Stimulated activated CD8-positive, alpha-beta memory T cell treated with anti-CD3 and anti-CD28 coated beads, Interleukin-4, amount 100 ng/mL, for 24 hours (primary cell): ENCODE measurements at regions not wholly inside any gene's neighbourhood (a gene's known extent, or its start where the extent isn't known, plus 50 kb on each side); places are given as distances from the start of the nearest gene placed in this dataset.

ENCODE experiments used
- DNase-seq: peaks from one replicate; pipeline ENCODE4 v3.0.0-alpha.2; 2020; ENCODE audit warnings: low read depth

DNA sequence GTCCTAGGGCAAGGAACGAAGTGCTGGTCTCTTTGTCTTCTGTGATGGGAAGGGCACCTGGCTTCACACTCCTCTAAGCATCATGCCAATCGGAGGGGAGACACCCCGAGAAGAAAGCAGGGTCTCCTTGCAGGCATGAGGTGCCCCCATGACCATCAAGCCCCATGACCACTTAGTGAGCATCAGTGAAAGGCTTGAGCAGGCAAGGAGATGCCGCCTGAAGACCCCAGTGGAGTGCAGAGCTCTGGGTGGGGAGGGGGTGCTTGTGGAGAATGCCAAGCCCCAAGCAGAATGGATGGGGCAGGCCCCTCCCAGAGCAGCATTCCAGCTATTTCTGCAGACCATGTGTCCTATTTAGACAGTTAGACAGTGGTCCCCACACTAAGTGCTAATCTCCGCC, 232.7 kb upstream of the TNRC6C start:
- no peak for DNase-seq

GRCh38 chr17:77726549-77727006, 231.9 kb upstream of the TNRC6C start:
- no peak for DNase-seq

GRCh38 chr17:77727037-77727615, 231.4 kb upstream of the TNRC6C start:
- no peak for DNase-seq

GRCh38 chr17:77728474-77728795, 230.1 kb upstream of the TNRC6C start:
- no peak for DNase-seq

GRCh38 chr17:77728871-77729270, 229.6 kb upstream of the TNRC6C start:
- DNase-seq = no peak

- DNase-seq = no peak
Measured at GRCh38 chr17:77729587-77729986, 228.9 kb upstream of the TNRC6C start.

- DNase-seq = no peak
Measured at GRCh38 chr17:77730376-77730775, 228.1 kb upstream of the TNRC6C start.

DNA sequence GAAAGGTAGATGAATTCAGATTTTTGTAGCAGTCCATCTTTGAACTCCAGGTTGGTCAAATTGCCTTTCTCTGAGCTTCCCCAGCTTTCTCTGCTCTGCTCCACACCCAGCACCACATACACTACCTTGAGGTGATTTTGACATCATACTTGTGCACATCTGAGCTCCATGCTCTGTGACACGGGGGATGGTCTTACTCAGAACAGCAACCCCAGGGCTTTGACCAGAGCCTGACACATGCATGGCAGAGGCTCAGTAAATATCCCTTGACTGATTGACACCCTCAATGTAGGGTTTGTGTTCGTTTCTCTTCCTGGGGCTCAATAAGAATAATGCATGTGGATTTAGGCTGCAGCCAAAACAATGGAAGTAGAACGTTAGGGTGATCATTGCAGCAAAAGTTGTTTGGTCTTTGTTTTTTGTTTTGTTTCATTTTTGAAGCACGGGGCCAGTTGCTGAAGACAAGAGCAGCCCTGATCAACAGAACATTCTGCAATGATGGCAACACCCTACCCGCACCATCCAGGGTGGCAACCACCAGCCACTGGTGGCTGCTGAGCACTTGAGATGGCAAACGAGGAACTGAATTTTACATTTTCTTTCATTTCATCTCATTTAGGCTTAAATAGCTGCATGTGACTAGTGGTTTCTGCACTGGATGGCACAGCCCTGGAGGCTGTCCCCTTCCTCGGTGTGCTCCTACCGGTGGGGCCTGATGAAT, 224.8 kb upstream of the TNRC6C start:
- no peak for DNase-seq

- no peak for DNase-seq
Measured at GRCh38 chr17:77734371-77735080, 224.0 kb upstream of the TNRC6C start.

DNA sequence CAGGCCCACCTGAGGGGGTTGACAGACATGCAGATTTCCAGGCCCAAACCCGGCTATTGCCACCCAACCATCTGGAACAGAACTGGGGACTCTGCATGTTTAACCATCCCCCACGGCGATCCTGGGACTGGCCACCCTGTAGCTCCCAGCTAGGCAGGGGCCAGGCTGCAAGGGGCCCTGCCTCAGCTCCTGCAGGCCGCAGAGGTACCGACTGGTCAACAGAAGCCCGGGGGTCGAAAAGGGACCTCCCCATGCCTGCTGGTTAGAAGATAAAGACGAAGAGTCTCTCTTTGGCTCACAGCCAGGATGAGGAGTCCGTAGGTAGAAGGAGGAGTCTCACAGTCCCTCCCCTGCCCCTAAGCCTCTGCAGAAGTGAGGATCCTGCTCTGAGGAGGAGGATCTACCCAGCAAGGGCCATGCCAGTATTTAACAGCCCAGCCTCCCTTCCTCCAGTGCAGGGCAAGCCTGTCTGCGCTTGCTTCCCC, 223.4 kb upstream of the TNRC6C start:
- DNase-seq = no peak

DNA sequence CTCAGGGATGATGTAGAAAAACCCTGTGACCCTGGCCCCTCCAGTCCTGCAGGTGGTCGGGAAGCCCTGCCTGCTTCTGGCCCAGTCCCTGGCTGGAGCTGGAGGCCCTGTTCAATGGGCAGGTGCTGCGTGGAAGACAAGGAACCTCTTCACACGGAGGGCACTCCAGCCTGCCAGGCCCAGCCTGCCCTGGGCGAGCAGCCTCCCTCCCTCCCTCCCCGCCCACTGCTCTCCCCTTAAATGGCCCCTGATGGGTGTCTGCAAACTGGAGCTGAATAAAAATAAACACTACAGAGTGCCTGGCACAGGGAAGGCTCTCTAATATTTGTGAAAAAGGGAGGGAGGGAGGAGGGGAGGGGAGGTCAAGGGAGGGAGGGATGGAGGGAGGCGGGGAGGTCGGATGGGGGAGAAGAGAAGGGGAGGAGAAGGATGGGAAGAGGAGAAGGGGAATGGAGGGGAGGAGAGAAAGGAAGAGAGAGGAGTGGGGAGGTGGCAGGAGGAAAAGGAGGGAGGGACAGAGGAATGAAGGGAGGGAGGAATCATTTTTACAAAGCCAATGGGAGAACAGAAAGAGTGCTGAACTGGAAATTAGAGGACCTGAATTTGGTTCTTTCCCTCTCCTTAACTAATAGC, 222.8 kb upstream of the TNRC6C start:
- DNase-seq = no peak

GRCh38 chr17:77736199-77736585, 222.3 kb upstream of the TNRC6C start:
- DNase-seq = no peak

- DNase-seq = no peak
Measured at GRCh38 chr17:77736721-77737120, 221.8 kb upstream of the TNRC6C start.

DNA sequence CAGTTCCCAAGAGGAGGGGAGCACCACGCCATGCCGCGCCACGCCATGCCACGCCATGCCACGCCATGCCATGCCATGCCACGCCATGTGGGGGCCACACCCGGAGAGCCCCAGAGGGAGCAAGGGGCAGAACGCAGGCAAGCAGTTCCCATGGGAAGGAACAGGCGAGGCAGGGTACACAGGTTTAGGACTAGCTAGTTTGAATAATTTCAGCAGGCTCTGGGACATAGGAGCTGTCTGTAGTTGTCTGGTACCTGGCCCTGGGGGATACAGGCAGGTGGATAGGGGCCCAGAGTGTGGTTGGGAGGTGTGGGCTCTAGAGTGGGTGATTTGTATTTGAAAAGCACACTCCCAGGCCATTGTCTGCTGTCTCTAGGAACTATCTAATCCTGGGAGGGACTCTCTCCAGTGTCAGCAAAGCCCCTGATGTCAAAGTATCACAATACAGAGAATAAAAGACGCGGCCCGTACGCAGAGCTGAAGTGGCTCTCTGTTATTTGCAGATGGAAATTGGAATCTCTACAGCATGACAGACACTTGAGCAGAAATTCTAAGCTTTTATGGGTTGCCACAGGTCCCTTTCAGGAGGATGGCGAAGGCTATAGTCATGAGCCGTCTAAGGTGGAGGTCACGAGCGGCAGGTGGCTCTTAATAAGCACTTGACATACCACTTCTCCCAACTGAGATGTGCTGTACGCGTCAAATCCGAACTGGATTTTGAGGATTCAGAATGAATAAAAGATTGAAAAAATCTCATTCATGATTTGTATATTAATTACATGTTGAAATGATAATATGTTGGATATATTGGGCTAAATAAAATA, 220.8 kb upstream of the TNRC6C start:
- no peak for DNase-seq

DNA sequence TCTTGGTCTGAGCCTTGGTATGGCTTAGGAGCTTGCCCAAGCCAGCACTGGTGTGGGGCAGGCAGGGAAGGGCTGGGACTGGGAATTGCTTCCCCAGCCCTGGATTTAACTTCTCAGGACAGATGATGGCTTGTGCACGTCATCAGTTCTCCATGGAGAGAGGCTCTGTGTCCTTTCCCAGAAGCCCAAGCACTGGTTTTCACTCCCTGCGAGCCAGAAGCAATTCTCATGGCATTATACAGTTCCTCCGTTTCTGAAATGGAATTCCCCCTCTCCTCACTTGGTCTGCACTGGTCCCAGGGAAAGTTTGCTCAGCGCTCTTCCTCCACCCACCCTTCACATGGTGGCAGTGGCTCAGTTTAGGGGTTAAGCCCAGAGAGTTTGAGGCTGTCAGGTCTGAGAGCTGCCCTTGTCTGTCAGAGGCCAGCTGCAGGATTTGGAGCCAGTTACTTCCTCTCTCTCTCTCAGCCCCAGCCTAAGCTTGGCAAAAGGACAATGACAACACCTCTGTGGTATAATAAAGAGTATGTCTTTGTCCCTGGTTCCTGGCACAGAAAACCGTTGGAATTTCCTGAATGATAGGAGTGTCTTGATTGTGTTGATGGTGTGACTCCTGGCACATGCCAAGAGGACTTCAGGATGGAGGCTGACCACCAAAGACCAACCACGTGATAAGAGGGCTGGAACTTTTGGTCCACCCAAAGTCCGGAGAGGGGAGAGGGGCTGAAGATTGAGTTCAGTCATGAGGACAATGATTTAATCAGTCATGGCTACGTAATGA, 219.6 kb upstream of the TNRC6C start:
- DNase-seq = no peak

DNA sequence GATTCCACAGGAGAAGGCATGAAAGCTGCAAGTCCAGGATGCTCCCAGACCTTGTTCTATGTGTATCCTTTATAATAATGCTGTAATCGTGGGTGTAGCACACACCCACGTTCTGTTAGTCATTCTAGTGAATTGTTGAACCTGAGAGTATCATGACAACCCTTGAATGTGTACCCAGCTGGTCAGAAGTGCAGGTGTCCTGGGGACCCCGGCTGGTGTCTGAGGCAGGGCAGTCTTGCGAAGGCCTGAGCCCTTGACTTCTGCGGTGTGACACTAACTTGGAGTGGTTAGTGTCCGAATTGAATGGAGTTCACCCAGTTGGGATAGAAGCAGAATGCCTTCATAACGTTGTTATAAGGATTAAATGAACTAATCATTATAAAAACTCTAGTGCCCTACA, 218.0 kb upstream of the TNRC6C start:
- no peak for DNase-seq

DNA sequence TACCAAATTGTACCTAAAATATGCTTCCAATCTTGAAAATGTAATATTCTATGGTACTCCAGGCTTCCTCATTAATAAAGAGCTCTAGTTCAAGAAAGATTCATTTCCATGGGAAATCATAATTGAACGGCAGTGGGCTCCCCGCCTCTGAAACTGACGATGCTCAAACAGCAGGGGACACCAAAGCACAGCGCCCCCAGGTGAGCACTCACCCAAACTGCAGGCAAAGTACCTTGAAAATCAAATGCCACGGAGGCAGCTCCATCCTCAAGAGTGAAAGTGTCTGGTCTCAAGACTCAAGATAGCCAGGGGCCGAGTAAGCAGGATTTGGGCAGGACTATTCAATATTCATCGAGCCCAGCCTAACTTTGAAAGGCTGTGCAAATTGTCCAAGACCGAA, 217.4 kb upstream of the TNRC6C start:
- DNase-seq = peak; percentile 4

- no peak for DNase-seq
Measured at GRCh38 chr17:77742579-77742978, 215.9 kb upstream of the TNRC6C start.

DNA sequence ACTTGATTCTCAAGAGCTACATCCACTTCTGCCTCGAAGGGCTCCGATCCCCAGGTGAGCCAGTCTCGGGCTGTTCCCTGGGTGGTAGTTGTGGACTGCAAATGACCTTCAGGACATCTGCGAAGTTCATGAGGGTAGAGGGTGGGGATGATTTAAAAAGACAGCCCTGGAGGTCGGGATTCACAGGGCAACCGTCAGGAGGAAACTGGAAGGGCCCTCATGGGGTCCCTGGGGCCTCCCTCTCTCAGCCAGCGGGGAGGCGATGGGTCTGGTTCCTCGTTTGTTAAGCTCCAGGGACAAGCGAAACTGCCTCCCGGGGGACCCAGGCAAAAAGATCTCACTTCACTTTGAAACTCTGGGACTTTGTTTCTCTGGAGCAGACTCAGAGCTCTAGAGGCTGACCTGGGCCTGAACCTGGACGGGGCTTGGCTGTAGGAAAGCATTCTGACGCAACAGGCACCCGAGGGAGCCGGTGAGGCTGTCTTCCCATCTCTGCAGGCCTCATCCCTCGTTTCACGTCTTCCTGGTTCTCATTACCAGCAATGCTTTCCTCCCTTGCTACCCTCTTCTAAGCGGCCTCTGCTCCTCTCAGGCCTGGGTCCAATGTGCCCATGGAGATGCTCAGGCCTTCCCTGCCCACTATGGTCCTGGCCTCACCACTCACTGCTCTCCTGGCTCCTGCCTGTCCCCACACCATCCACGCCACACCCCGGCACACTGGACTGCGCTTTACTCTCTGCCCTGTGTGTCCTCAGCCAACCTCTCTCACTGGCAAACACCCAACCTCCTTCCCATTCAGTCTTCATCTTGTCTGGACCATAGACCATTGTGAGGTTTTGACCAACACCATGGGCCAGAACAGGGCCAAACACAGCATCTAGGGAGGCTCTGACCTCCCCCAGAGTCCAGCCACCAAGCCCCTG, 214.2 kb upstream of the TNRC6C start:
- DNase-seq = no peak

DNA sequence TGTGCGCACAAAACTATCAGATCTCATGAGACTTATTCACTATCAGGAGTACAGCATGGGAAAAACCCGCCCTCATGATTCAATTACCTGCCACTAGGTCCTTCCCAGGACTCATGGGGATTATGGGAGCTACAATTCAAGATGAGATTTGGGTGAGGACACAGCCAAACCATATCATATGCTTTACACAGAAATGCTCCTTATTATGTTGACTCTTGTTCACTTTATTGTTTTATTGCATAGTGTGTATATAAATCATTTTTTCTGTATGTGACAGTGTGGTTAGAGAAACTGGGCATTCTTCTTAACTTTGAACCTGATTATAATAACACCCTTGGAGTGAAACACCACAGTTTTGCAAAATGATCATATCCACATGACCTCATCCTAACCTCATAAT, 212.8 kb upstream of the TNRC6C start:
- DNase-seq = no peak
